SK-N-SH (cell line): ENCODE measurements at regions not wholly inside any gene's neighbourhood (a gene's known extent, or its start where the extent isn't known, plus 50 kb on each side); places are given as distances from the start of the nearest gene placed in this dataset.

Experiments
- CTCF ChIA-PET: fragments of 300-600, 350-600 bp; formaldehyde crosslinking; extraction: SDS; loops from one replicate; lab custom pipeline; 2021; lab: Yijun Ruan, JAX
- POLR2A ChIA-PET: fragments of 350-600 bp; sonication (Branson Sonifier 250); formaldehyde crosslinking; extraction: SDS; loops from one replicate; lab custom pipeline; 2020; ENCODE audit warnings: antibody characterized with exemption, inconsistent platforms; lab: Yijun Ruan, JAX
- DNase-seq: peaks from one replicate; pipeline ENCODE4 v3.0.0; 2012
- H2AFZ ChIP-seq: fragments of 200-600 bp; sonication (generic); 2 replicates; pipeline ENCODE4 v1.8.1; 2016; ENCODE audit warnings: antibody characterized with exemption, mild to moderate bottlenecking, low read depth
- H3F3A ChIP-seq: fragments of 200-600 bp; sonication (generic); replicated peaks from 2 replicates; pipeline ENCODE3; 2016; ENCODE audit warnings: antibody characterized with exemption, mild to moderate bottlenecking; ENCODE audit not compliant: insufficient read depth
- H3K27ac ChIP-seq, 2 experiments: fragments of 200-500 bp in 1 of 2; fragments of 200-600 bp in 1 of 2; sonication (Bioruptor generic) in 1 of 2; sonication (generic), shearing (Covaris generic) in 1 of 2; 2 replicates each; pipeline versions ENCODE4 v1.5.1 to v1.6.1; 2014 to 2016; ENCODE audit warnings: low read depth in 2 of 2, inconsistent platforms in 1 of 2, low read length in 1 of 2, mild to moderate bottlenecking in 1 of 2, mixed read lengths in 1 of 2
- H3K27me3 ChIP-seq: fragments of 200-600 bp; sonication (generic), shearing (Covaris generic); 2 replicates; pipeline ENCODE4 v1.6.1; 2016; ENCODE audit warnings: mixed run types; ENCODE audit not compliant: insufficient read depth
- H3K36me3 ChIP-seq, 2 experiments: fragments of 200-500 bp in 1 of 2; fragments of 200-600 bp in 1 of 2; sonication (Bioruptor generic) in 1 of 2; sonication (generic) in 1 of 2; replicated peaks in 1 of 2; 2 replicates each; pipeline versions ENCODE3 to v1.5.1; 2014 to 2016; ENCODE audit warnings: low read length in 1 of 2, mild to moderate bottlenecking in 1 of 2; ENCODE audit not compliant: insufficient read depth in 2 of 2, control insufficient read depth in 1 of 2
- H3K4me1 ChIP-seq, 2 experiments: fragments of 200-500 bp in 1 of 2; fragments of 200-600 bp in 1 of 2; sonication (Bioruptor generic) in 1 of 2; sonication (generic), shearing (Covaris generic) in 1 of 2; 2 replicates each; pipeline versions ENCODE4 v1.5.1 to v1.6.1; 2014 to 2016; ENCODE audit warnings: low read depth in 1 of 2, low read length in 1 of 2, mixed run types in 1 of 2; ENCODE audit not compliant: insufficient read depth in 2 of 2, control insufficient read depth in 1 of 2
- H3K4me2 ChIP-seq: fragments of 200-600 bp; sonication (generic), shearing (Covaris generic); 2 replicates; pipeline ENCODE4 v1.6.1; 2017; ENCODE audit warnings: mixed run types
- H3K4me3 ChIP-seq, 2 experiments: fragments of 200-500 bp in 1 of 2; fragments of 200-600 bp in 1 of 2; sonication (Bioruptor generic) in 1 of 2; sonication (generic), shearing (Covaris generic) in 1 of 2; 2 replicates each; pipeline versions ENCODE4 v1.5.1 to v1.8.1; 2014 to 2016; ENCODE audit warnings: low read depth in 2 of 2, inconsistent platforms in 1 of 2, low read length in 1 of 2, mild to moderate bottlenecking in 1 of 2, mixed read lengths in 1 of 2, moderate library complexity in 1 of 2
- H3K79me2 ChIP-seq: fragments of 200-600 bp; sonication (generic); 2 replicates; pipeline ENCODE4 v1.8.1; 2017; ENCODE audit warnings: mild to moderate bottlenecking; ENCODE audit not compliant: insufficient read depth
- H3K9ac ChIP-seq: fragments of 200-600 bp; sonication (generic); 2 replicates; pipeline ENCODE4 v1.6.1; 2017; ENCODE audit warnings: mixed run types
- H3K9me2 ChIP-seq: fragments of 200-600 bp; sonication (generic); 2 replicates; pipeline ENCODE4 v1.6.1; 2017; ENCODE audit warnings: mixed run types
- H3K9me3 ChIP-seq: fragments of 200-600 bp; sonication (generic); 2 replicates; pipeline ENCODE4 v1.6.1; 2017; ENCODE audit warnings: mixed run types, mild to moderate bottlenecking, moderate library complexity
- H4K20me1 ChIP-seq: fragments of 200-600 bp; sonication (generic); 2 replicates; pipeline ENCODE4 v1.6.1; 2017; ENCODE audit warnings: mild to moderate bottlenecking, mixed run types; ENCODE audit not compliant: insufficient read depth
- CTCF ChIP-seq: fragments of 200-600 bp; sonication (generic); IDR thresholded peaks from 2 replicates; pipeline ENCODE4 v1.6.1; 2017; ENCODE audit warnings: antibody characterized with exemption, mild to moderate bottlenecking, moderate library complexity
- ELF1 ChIP-seq: IDR thresholded peaks from 2 replicates; pipeline ENCODE4 v1.4.0; 2012
- EP300 ChIP-seq, 2 experiments: IDR thresholded peaks; 2 replicates each; pipeline versions ENCODE4 v1.4.0 to v1.6.1; 2012; ENCODE audit warnings: borderline replicate concordance in 1 of 2, low read depth in 1 of 2, low read length in 1 of 2
- FOXJ3 ChIP-seq: sonication (generic); formaldehyde crosslinking; IDR thresholded peaks from 2 replicates; pipeline ENCODE4 v1.5.1; 2020; ENCODE audit warnings: mild to moderate bottlenecking, missing genetic modification reagents
- FOXM1 ChIP-seq: IDR thresholded peaks from 2 replicates; pipeline ENCODE4 v1.4.0; 2012; ENCODE audit warnings: low read depth, mild to moderate bottlenecking
- GABPA ChIP-seq: IDR thresholded peaks from 2 replicates; pipeline ENCODE4 v1.4.0; 2012; ENCODE audit warnings: low read depth, mild to moderate bottlenecking
- GATA2 ChIP-seq: sonication (generic); formaldehyde crosslinking; IDR thresholded peaks from 2 replicates; pipeline ENCODE4 v1.5.0; 2020; ENCODE audit warnings: mild to moderate bottlenecking, missing genetic modification reagents
- IRF3 ChIP-seq: fragments of 150-350 bp; IDR thresholded peaks from 2 replicates; pipeline ENCODE4 v1.6.1; 2016; ENCODE audit warnings: mild to moderate bottlenecking, low read depth, low read length
- JUND ChIP-seq: IDR thresholded peaks from 2 replicates; pipeline ENCODE4 v1.4.0; 2012
- MAX ChIP-seq: IDR thresholded peaks from 2 replicates; pipeline ENCODE4 v1.4.0; 2012; ENCODE audit warnings: low read depth
- MEF2A ChIP-seq: IDR thresholded peaks from 2 replicates; pipeline ENCODE4 v1.4.0; 2012; ENCODE audit warnings: low read depth, borderline replicate concordance
- MXI1 ChIP-seq: IDR thresholded peaks from 2 replicates; pipeline ENCODE4 v1.6.1; 2012; ENCODE audit warnings: mild to moderate bottlenecking, low read depth, low read length, improper control_type of control experiment
- NRF1 ChIP-seq: IDR thresholded peaks from 2 replicates; pipeline ENCODE4 v1.6.1; 2012; ENCODE audit warnings: low read depth, mild to moderate bottlenecking, low read length
- POLR2AphosphoS5 ChIP-seq: IDR thresholded peaks from 2 replicates; pipeline ENCODE4 v1.6.1; 2012; ENCODE audit warnings: low read depth, low read length
- RAD21 ChIP-seq: IDR thresholded peaks from 2 replicates; pipeline ENCODE4 v1.6.1; 2012; ENCODE audit warnings: mild to moderate bottlenecking, low read length
- RCOR1 ChIP-seq: fragments of 150-350 bp; IDR thresholded peaks from 2 replicates; pipeline ENCODE4 v1.6.1; 2017; ENCODE audit warnings: antibody characterized with exemption, low read length
- RFX5 ChIP-seq: IDR thresholded peaks from 2 replicates; pipeline ENCODE4 v1.6.1; 2012; ENCODE audit warnings: mild to moderate bottlenecking, improper control_type of control experiment, low read length
- RXRA ChIP-seq: IDR thresholded peaks from 2 replicates; pipeline ENCODE4 v1.4.0; 2012; ENCODE audit warnings: low read depth, mild to moderate bottlenecking, borderline replicate concordance
- SIN3A ChIP-seq: IDR thresholded peaks from 2 replicates; pipeline ENCODE4 v1.6.1; 2012; ENCODE audit warnings: low read depth, mild to moderate bottlenecking, low read length, moderate library complexity, borderline replicate concordance
- TAF1 ChIP-seq: IDR thresholded peaks from 2 replicates; pipeline ENCODE4 v1.6.1; 2012; ENCODE audit warnings: low read depth, mild to moderate bottlenecking, low read length, moderate library complexity, borderline replicate concordance
- TEAD4 ChIP-seq: IDR thresholded peaks from 2 replicates; pipeline ENCODE4 v1.4.0; 2012; ENCODE audit warnings: mild to moderate bottlenecking, borderline replicate concordance; ENCODE audit not compliant: insufficient read depth
- USF2 ChIP-seq: fragments of 150-350 bp; IDR thresholded peaks from 2 replicates; pipeline ENCODE4 v1.6.1; 2017; ENCODE audit warnings: antibody characterized with exemption, low read length, low read depth, borderline replicate concordance
- WGBS: methylation state at CpG from one replicate; pipeline ENCODE4 v1.1.6; 2017; ENCODE audit warnings: low lambda C conversion rate; 5-methylcytosine and 5-hydroxymethylcytosine counted together

GRCh38 chr3:56860939-56861338 is 59.2 kb upstream of the ARHGEF3 start:
- DNase-seq = no peak
- TF ChIP-seq NRF1 (no peak), FOXJ3 (CRISPR knock-in tag) (no peak), FOXM1 (no peak), RCOR1 (no peak), RAD21 (no peak), MXI1 (no peak), GATA2 (no peak), EP300 (IDR thresholded peaks at IDR 0.05; ENCODE audit: borderline replicate concordance in 1 of 2, low read depth in 1 of 2, low read length in 1 of 2) (no peak), CTCF (no peak), USF2 (no peak), RXRA (no peak), ELF1 (no peak), POLR2AphosphoS5 (no peak), MEF2A (no peak), SIN3A (no peak), TEAD4 (no peak)
- ChIA-PET POLR2A (no interaction called here), CTCF (interaction anchor here (0.8 to 2.6 kb wide), 3 partner anchors 30 to 128 kb away, joined by 3 to 8 read pairs (median 4); no protein-coding TSS in a partner anchor)
- H3K4me1 ChIP-seq = peaks cover 4 to 8% of the 10 kb centered on the region in 2 experiments; a peak in 3 of 4 replicates
- no peak overlapping the region for H3K9ac ChIP-seq
- H3K27ac ChIP-seq = no peak overlapping the region
- no peaks in the 10 kb centered on the region for H3K36me3 ChIP-seq
- H3K9me3 ChIP-seq = no peaks in the 10 kb centered on the region
- no peak overlapping the region for H3K4me2 ChIP-seq
- H2AFZ ChIP-seq = no peak overlapping the region
- WGBS = 94% methylated on average over 2 of the region's 3 CpGs
- H3K9me2 ChIP-seq = no peaks in the 10 kb centered on the region
- no peaks in the 10 kb centered on the region for H3K79me2 ChIP-seq
- peaks cover 5% of the 10 kb centered on the region for H3F3A ChIP-seq
- no peak overlapping the region for H3K4me3 ChIP-seq
- no peaks in the 10 kb centered on the region for H3K27me3 ChIP-seq
- no peaks in the 10 kb centered on the region for H4K20me1 ChIP-seq

GRCh38 chr3:56860351-56860750 is 58.6 kb upstream of the ARHGEF3 start:
- Histone ChIP-seq H3K4me3 (no peak overlapping the region), H3K36me3 (no peaks in the 10 kb centered on the region), H3K27ac (no peak overlapping the region), H4K20me1 (no peaks in the 10 kb centered on the region), H3K9ac (no peak overlapping the region), H3K4me2 (no peak overlapping the region), H3K9me3 (no peaks in the 10 kb centered on the region), H3F3A (peaks cover 5% of the 10 kb centered on the region), H3K4me1 (peaks cover 4 to 9% of the 10 kb centered on the region in 2 experiments; a peak in 3 of 4 replicates), H3K9me2 (no peaks in the 10 kb centered on the region), H3K27me3 (no peaks in the 10 kb centered on the region), H3K79me2 (no peaks in the 10 kb centered on the region), H2AFZ (no peak overlapping the region)
- DNase-seq = no peak
- POLR2A ChIA-PET = no interaction called here
- CTCF ChIA-PET = interaction anchor here (1.2 to 2.6 kb wide), 2 partner anchors 61 to 128 kb away, joined by 4 to 8 read pairs; no protein-coding TSS in a partner anchor
- no peak for TF ChIP-seq NRF1
- no peak for TF ChIP-seq GABPA
- no peak for TF ChIP-seq FOXM1
- no peak for TF ChIP-seq RAD21
- no peak for TF ChIP-seq MXI1
- no peak for TF ChIP-seq TAF1
- no peak for TF ChIP-seq RCOR1
- TF ChIP-seq SIN3A = no peak
- no peak for TF ChIP-seq TEAD4
- TF ChIP-seq RFX5 = no peak
- no peak for TF ChIP-seq ELF1
- TF ChIP-seq IRF3 = no peak
- no peak for TF ChIP-seq JUND
- no peak for TF ChIP-seq GATA2
- TF ChIP-seq MAX = no peak
- no peak for TF ChIP-seq USF2
